ENCODE measurements at regions not wholly inside any gene's neighbourhood (a gene's known extent, or its start where the extent isn't known, plus 50 kb on each side); places are given as distances from the start of the nearest gene placed in this dataset.

DNA sequence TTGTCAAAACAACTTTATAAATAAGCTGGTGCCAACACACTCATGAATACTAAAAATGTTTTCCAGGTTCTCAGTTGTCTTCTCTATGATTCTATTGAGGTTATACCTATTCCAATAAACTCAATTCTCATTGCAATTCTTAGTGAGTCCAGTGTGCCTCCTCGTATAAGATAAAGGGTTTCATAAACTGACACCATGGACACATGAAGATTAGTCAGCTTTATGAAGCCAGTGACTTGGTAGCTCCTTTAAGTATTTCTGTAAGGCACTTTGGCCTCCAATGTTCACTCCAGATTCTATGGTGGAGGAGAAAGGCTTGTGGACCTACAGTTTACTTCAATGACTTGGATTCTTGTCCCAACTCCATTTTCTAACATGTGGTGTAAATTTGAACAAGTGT lies 521.3 kb upstream of the JARID2 start:
- no peaks in the 10 kb centered on the region for H4K20me1 ChIP-seq (ENCODE audit: insufficient read depth, low read length)
- no peaks in the 10 kb centered on the region for H3K27me3 ChIP-seq (replicated peaks; ENCODE audit: insufficient read depth, low read length)
- no peak for DNase-seq
- H3K9ac ChIP-seq (ENCODE audit: low read length): no peak overlapping the region
- no peak overlapping the region for H3K27ac ChIP-seq (ENCODE audit: low read length)
- H3K36me3 ChIP-seq (replicated peaks; ENCODE audit: insufficient read depth, low read length): no peaks in the 10 kb centered on the region
- H3K9me3 ChIP-seq (replicated peaks; ENCODE audit: insufficient read depth, low read length): no peaks in the 10 kb centered on the region
- H3K4me1 ChIP-seq (ENCODE audit: low read length): no peaks in the 10 kb centered on the region
- no peak overlapping the region for H3K4me2 ChIP-seq (ENCODE audit: low read depth, low read length)
- no peaks in the 10 kb centered on the region for H3K9me2 ChIP-seq (replicated peaks; ENCODE audit: insufficient read depth, low read length)
- H3F3A ChIP-seq (ENCODE audit: insufficient read depth, low read length): no peaks in the 10 kb centered on the region
- H3K4me3 ChIP-seq (ENCODE audit: low read length): no peak overlapping the region
- no peak overlapping the region for H2AFZ ChIP-seq (ENCODE audit: low read length)
- no peak for TF ChIP-seq EZH2phosphoT487 (IDR thresholded peaks at IDR 0.05; ENCODE audit: low read length)
- TF ChIP-seq, protein P1, sequence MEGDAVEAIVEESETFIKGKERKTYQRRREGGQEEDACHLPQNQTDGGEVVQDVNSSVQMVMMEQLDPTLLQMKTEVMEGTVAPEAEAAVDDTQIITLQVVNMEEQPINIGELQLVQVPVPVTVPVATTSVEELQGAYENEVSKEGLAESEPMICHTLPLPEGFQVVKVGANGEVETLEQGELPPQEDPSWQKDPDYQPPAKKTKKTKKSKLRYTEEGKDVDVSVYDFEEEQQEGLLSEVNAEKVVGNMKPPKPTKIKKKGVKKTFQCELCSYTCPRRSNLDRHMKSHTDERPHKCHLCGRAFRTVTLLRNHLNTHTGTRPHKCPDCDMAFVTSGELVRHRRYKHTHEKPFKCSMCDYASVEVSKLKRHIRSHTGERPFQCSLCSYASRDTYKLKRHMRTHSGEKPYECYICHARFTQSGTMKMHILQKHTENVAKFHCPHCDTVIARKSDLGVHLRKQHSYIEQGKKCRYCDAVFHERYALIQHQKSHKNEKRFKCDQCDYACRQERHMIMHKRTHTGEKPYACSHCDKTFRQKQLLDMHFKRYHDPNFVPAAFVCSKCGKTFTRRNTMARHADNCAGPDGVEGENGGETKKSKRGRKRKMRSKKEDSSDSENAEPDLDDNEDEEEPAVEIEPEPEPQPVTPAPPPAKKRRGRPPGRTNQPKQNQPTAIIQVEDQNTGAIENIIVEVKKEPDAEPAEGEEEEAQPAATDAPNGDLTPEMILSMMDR (IDR thresholded peaks at IDR 0.05; ENCODE audit: low read length): no peak
- no peak for TF ChIP-seq EZH2 (optimal IDR thresholded peaks at IDR 0.05; ENCODE audit: low read depth, low read length)
- no peaks in the 10 kb centered on the region for H3K79me2 ChIP-seq (ENCODE audit: low read length)

DNA sequence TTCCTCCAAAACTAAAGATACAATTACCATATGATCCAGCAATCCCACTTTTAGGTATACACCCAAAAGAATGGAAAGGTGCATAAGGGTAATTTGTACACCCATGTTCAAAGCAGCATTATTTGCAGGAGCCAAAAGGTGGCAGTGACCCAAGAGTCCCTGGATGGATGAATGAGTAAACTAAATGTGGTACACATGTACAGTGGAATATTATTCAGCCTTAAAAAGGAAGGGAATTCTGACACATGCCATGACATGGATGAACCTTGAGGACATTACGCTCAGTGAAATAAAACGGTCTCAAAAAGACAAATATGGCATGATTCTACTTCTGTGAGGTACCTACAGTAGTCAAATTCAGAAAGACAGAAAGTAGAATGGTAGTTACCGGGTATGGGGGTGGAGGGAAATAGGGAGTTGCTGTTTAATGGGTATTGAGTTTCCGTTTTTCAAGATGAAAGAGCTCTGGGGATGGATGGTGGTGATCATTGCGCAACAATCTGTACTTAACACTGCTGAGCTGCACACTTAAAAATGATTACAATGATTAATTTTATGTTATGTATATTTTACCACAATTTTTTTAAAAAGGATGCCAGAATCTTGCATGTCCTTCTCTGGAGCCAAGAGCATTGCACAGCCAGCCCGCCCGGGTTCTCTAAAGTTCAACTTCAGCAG lies 518.9 kb upstream of the JARID2 start:
- Histone ChIP-seq H2AFZ (ENCODE audit: low read length) (no peak overlapping the region), H4K20me1 (ENCODE audit: insufficient read depth, low read length) (no peaks in the 10 kb centered on the region)
- TF ChIP-seq EZH2phosphoT487 (IDR thresholded peaks at IDR 0.05; ENCODE audit: low read length) (no peak), EZH2 (optimal IDR thresholded peaks at IDR 0.05; ENCODE audit: low read depth, low read length) (no peak)
- TF ChIP-seq, protein P1 (IDR thresholded peaks at IDR 0.05; ENCODE audit: low read length): no peak

DNA sequence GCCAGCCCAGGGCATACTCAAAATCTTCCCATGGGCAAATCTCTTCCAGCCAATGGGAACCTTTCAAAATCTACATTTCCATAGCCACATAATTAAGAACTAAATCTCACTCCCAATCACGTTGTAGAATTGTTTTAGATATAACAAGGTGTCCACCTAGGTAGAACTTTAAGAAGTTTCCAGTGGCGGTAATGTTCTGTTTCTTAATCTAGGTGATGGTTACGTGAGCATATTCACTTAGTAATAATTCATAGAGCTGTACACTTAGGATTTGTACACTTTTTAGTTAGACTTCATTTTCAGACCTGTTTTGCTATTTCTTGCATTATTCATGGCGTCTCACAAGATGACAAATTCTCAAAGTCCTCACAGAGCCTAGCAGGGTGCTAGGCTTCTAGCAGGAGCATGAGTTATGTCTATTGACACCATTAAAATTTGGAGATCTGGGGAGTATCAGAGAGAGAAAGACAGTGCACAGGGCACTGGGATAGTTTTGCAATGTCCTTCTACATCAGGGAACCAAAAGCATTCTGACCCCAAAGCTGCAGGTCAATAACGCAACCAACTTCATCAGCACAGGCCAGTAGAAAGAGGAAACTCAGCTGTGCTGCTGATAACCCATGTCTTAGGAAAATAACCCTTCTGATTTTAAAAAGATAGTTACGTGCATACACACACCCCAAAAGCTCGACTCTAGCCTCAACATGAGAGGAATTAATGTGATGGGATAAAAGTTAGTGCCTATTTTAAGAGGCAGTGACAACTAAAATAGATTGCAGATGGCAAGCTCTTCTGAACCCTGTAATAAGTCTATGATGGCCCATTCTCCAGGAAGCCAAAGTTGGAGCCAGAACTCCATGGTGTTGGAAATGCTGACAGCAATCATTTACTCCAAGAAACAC lies 518.1 kb upstream of the JARID2 start:
- no peaks in the 10 kb centered on the region for H3K27me3 ChIP-seq (replicated peaks; ENCODE audit: insufficient read depth, low read length)
- H3K27ac ChIP-seq (ENCODE audit: low read length): no peak overlapping the region
- H2AFZ ChIP-seq (ENCODE audit: low read length): no peak overlapping the region
- DNase-seq: no peak
- H3K9me3 ChIP-seq (replicated peaks; ENCODE audit: insufficient read depth, low read length): no peaks in the 10 kb centered on the region
- no peak overlapping the region for H3K9ac ChIP-seq (ENCODE audit: low read length)
- no peak overlapping the region for H3K4me2 ChIP-seq (ENCODE audit: low read depth, low read length)
- no peaks in the 10 kb centered on the region for H3K36me3 ChIP-seq (replicated peaks; ENCODE audit: insufficient read depth, low read length)
- H3K4me1 ChIP-seq (ENCODE audit: low read length): no peaks in the 10 kb centered on the region
- TF ChIP-seq EZH2 (optimal IDR thresholded peaks at IDR 0.05; ENCODE audit: low read depth, low read length) (no peak), EZH2phosphoT487 (IDR thresholded peaks at IDR 0.05; ENCODE audit: low read length) (no peak)
- TF ChIP-seq, protein P1 (IDR thresholded peaks at IDR 0.05; ENCODE audit: low read length): no peak
- no peaks in the 10 kb centered on the region for H4K20me1 ChIP-seq (ENCODE audit: insufficient read depth, low read length)
- H3K4me3 ChIP-seq (ENCODE audit: low read length): no peak overlapping the region
- H3K79me2 ChIP-seq (ENCODE audit: low read length): no peaks in the 10 kb centered on the region
- no peaks in the 10 kb centered on the region for H3K9me2 ChIP-seq (replicated peaks; ENCODE audit: insufficient read depth, low read length)
- H3F3A ChIP-seq (ENCODE audit: insufficient read depth, low read length): no peaks in the 10 kb centered on the region

More for the DNA sequence above, 518.9 kb upstream of the JARID2 start:
- H3K9me3 ChIP-seq (replicated peaks; ENCODE audit: insufficient read depth, low read length): no peaks in the 10 kb centered on the region
- no peaks in the 10 kb centered on the region for H3F3A ChIP-seq (ENCODE audit: insufficient read depth, low read length)
- no peaks in the 10 kb centered on the region for H3K4me1 ChIP-seq (ENCODE audit: low read length)
- no peaks in the 10 kb centered on the region for H3K27me3 ChIP-seq (replicated peaks; ENCODE audit: insufficient read depth, low read length)
- no peaks in the 10 kb centered on the region for H3K36me3 ChIP-seq (replicated peaks; ENCODE audit: insufficient read depth, low read length)
- no peak for DNase-seq
- H3K27ac ChIP-seq (ENCODE audit: low read length): no peak overlapping the region
- no peaks in the 10 kb centered on the region for H3K9me2 ChIP-seq (replicated peaks; ENCODE audit: insufficient read depth, low read length)
- H3K79me2 ChIP-seq (ENCODE audit: low read length): no peaks in the 10 kb centered on the region
- H3K9ac ChIP-seq (ENCODE audit: low read length): no peak overlapping the region
- no peak overlapping the region for H3K4me2 ChIP-seq (ENCODE audit: low read depth, low read length)
- H3K4me3 ChIP-seq (ENCODE audit: low read length): no peak overlapping the region

Data from MM.1S (cell line).